ENCODE measurements at regions not wholly inside any gene's neighbourhood (a gene's known extent, or its start where the extent isn't known, plus 50 kb on each side); places are given as distances from the start of the nearest gene placed in this dataset.

- no peak for TF ChIP-seq EP300 (IDR thresholded peaks at IDR 0.05)
- no peak for TF ChIP-seq CTCF (IDR thresholded peaks at IDR 0.05)
Observed at GRCh38 chr14:89575386-89576061, 158.5 kb upstream of the FOXN3 start.

All from suprapubic skin (tissue), 3 donors.